ENCODE measurements at regions not wholly inside any gene's neighbourhood (a gene's known extent, or its start where the extent isn't known, plus 50 kb on each side); places are given as distances from the start of the nearest gene placed in this dataset.
A peak's percentile ranks its signal among the peaks of the same experiment; 100 is the strongest.
"Not testable (repeated sequence)": the region's sequence is repeated elsewhere in the genome, so short reads cannot be mapped to it uniquely, and the experiment has no call there.

- DNase-seq: no peak
Measured at GRCh38 chr6:118718903-118719302, 67.5 kb upstream of the CEP85L start.

GRCh38 chr6:118718297-118718696, 66.9 kb upstream of the CEP85L start:
- DNase-seq: no peak

GRCh38 chr6:118717106-118717505, 65.7 kb upstream of the CEP85L start:
- DNase-seq: no peak

GRCh38 chr6:118715907-118716306, 64.5 kb upstream of the CEP85L start:
- not testable (repeated sequence) for DNase-seq

- no peak for DNase-seq
Measured at GRCh38 chr6:118715376-118715775, 64.0 kb upstream of the CEP85L start.

GRCh38 chr6:118714756-118715155, 63.4 kb upstream of the CEP85L start:
- no peak for DNase-seq

- DNase-seq: no peak
Measured at GRCh38 chr6:118712969-118713368, 61.6 kb upstream of the CEP85L start.

GRCh38 chr6:118710616-118711015, 59.2 kb upstream of the CEP85L start:
- DNase-seq: no peak

GRCh38 chr6:118709859-118710350, 58.5 kb upstream of the CEP85L start:
- DNase-seq: peak; percentile 71 to 76

- DNase-seq: no peak
Measured at GRCh38 chr6:118708744-118709143, 57.4 kb upstream of the CEP85L start.

GRCh38 chr6:118708055-118708454, 56.7 kb upstream of the CEP85L start:
- no peak for DNase-seq

GRCh38 chr6:118706702-118707101, 55.3 kb upstream of the CEP85L start:
- no peak for DNase-seq

- DNase-seq: peak; percentile 53 to 62
Measured at GRCh38 chr6:118705544-118706491, 54.4 kb upstream of the CEP85L start.

- DNase-seq: no peak
Measured at GRCh38 chr6:118704915-118705314, 53.5 kb upstream of the CEP85L start.

- DNase-seq: not testable (repeated sequence)
Measured at GRCh38 chr6:118701260-118701659, 49.9 kb upstream of the CEP85L start.

All from activated T-cell treated with anti-CD3 and anti-CD28 coated beads, Interleukin-2, amount 50 U/mL, for 48 hours (primary cell).